ENCODE measurements at regions not wholly inside any gene's neighbourhood (a gene's known extent, or its start where the extent isn't known, plus 50 kb on each side); places are given as distances from the start of the nearest gene placed in this dataset.

- WGBS, 2 donors: 47 to 50% methylated on average over 2 of the region's 2 CpGs
Measured at GRCh38 chr11:112810951-112811350, 150.3 kb upstream of the NCAM1 start.

GRCh38 chr11:112811783-112812182, 149.4 kb upstream of the NCAM1 start:
- Histone ChIP-seq H3K9me3 (no peaks in the 10 kb centered on the region), H3K4me3 (no peak overlapping the region), H3K4me1 (no peaks in the 10 kb centered on the region), H3K27ac (no peak overlapping the region), H3K27me3 (no peaks in the 10 kb centered on the region), H3K36me3 (ENCODE audit: low read depth, missing control alignments) (no peaks in the 10 kb centered on the region)
- intact Hi-C loops (cut with DNase I; ENCODE audit: low total_unique reads): no loop called here
- WGBS, 2 donors: 75 to 83% methylated on average over 4 of the region's 4 CpGs
- TF ChIP-seq POLR2A (IDR thresholded peaks at IDR 0.05) (no peak), CTCF (IDR thresholded peaks at IDR 0.05) (no peak)
- no peak for DNase-seq

More at GRCh38 chr11:112810951-112811350, 150.3 kb upstream of the NCAM1 start:
- Histone ChIP-seq H3K4me1 (no peaks in the 10 kb centered on the region), H3K27me3 (no peaks in the 10 kb centered on the region), H3K27ac (no peak overlapping the region), H3K36me3 (ENCODE audit: low read depth, missing control alignments) (no peaks in the 10 kb centered on the region), H3K4me3 (no peak overlapping the region), H3K9me3 (no peaks in the 10 kb centered on the region)
- TF ChIP-seq CTCF (IDR thresholded peaks at IDR 0.05) (no peak), POLR2A (IDR thresholded peaks at IDR 0.05) (no peak)
- intact Hi-C loops (cut with DNase I; ENCODE audit: low total_unique reads): no loop called here
- DNase-seq: no peak

- H3K4me3 ChIP-seq: no peak overlapping the region
- no peak for DNase-seq
- TF ChIP-seq POLR2A (IDR thresholded peaks at IDR 0.05) (no peak), CTCF (IDR thresholded peaks at IDR 0.05) (no peak)
- H3K36me3 ChIP-seq (ENCODE audit: low read depth, missing control alignments): no peaks in the 10 kb centered on the region
- no peaks in the 10 kb centered on the region for H3K9me3 ChIP-seq
- 50 to 60% methylated on average over 2 of the region's 2 CpGs for WGBS, 2 donors
- H3K27ac ChIP-seq: no peak overlapping the region
- H3K27me3 ChIP-seq: no peaks in the 10 kb centered on the region
- no peaks in the 10 kb centered on the region for H3K4me1 ChIP-seq
- intact Hi-C loops (cut with DNase I; ENCODE audit: low total_unique reads): no loop called here
Measured at GRCh38 chr11:112812729-112813128, 148.5 kb upstream of the NCAM1 start.

GRCh38 chr11:112814168-112814567, 147.1 kb upstream of the NCAM1 start:
- intact Hi-C loops (cut with DNase I; ENCODE audit: low total_unique reads): no loop called here
- no peaks in the 10 kb centered on the region for H3K9me3 ChIP-seq
- no peak overlapping the region for H3K4me3 ChIP-seq
- H3K27ac ChIP-seq: no peak overlapping the region
- H3K27me3 ChIP-seq: no peaks in the 10 kb centered on the region
- H3K4me1 ChIP-seq: no peaks in the 10 kb centered on the region
- TF ChIP-seq CTCF (IDR thresholded peaks at IDR 0.05): no peak
- TF ChIP-seq POLR2A (IDR thresholded peaks at IDR 0.05): no peak
- WGBS, 2 donors: 84 to 86% methylated on average over 4 of the region's 4 CpGs
- no peak for DNase-seq
- no peaks in the 10 kb centered on the region for H3K36me3 ChIP-seq (ENCODE audit: low read depth, missing control alignments)

GRCh38 chr11:112817376-112817775, 143.8 kb upstream of the NCAM1 start:
- no peak for TF ChIP-seq CTCF (IDR thresholded peaks at IDR 0.05)
- no peak for TF ChIP-seq POLR2A (IDR thresholded peaks at IDR 0.05)
- Histone ChIP-seq H3K27ac (no peak overlapping the region), H3K4me1 (no peaks in the 10 kb centered on the region), H3K9me3 (no peaks in the 10 kb centered on the region), H3K4me3 (no peak overlapping the region), H3K36me3 (ENCODE audit: low read depth, missing control alignments) (no peaks in the 10 kb centered on the region), H3K27me3 (no peaks in the 10 kb centered on the region)
- no peak for DNase-seq
- intact Hi-C loops (cut with DNase I; ENCODE audit: low total_unique reads): no loop called here
- WGBS, 2 donors: 71 to 97% methylated on average over 3 of the region's 3 CpGs

Data from testis (tissue), 2 donors.